ENCODE measurements at regions not wholly inside any gene's neighbourhood (a gene's known extent, or its start where the extent isn't known, plus 50 kb on each side); places are given as distances from the start of the nearest gene placed in this dataset.

GRCh38 chr10:59968705-59969104 lies 62.3 kb upstream of the CCDC6 start:
- Histone ChIP-seq H3K4me1 (ENCODE audit: control insufficient read depth, insufficient read depth, low read length) (0 out of 2 replicates have a peak, but pooled peaks cover 5% of the 10 kb centered on the region), H3K9me3 (replicated peaks; ENCODE audit: control insufficient read depth, insufficient read depth, low read length) (no peaks in the 10 kb centered on the region), H4K20me1 (ENCODE audit: control insufficient read depth, insufficient read depth) (no peaks in the 10 kb centered on the region), H3K79me2 (ENCODE audit: control insufficient read depth, insufficient read depth, low read length) (no peaks in the 10 kb centered on the region), H2AFZ (ENCODE audit: control insufficient read depth, low read depth, low read length) (no peak overlapping the region), H3K36me3 (ENCODE audit: control insufficient read depth in 2 of 2, insufficient read depth in 2 of 2, low read length in 1 of 2) (no peaks in the 10 kb centered on the region), H3K9ac (ENCODE audit: control insufficient read depth, insufficient read depth, low read length) (no peak overlapping the region), H3K4me2 (ENCODE audit: control insufficient read depth, insufficient read depth) (no peak overlapping the region), H3K4me3 (no peak overlapping the region), H3K27ac (ENCODE audit: control insufficient read depth, insufficient read depth) (no peak overlapping the region), H3K27me3 (replicated peaks in 1 of 2; ENCODE audit: control insufficient read depth in 2 of 2, insufficient read depth in 2 of 2, low read length in 1 of 2) (no peaks in the 10 kb centered on the region)
- BruUV-seq (replicated peaks) = no TSS peak
- WGBS (ENCODE audit: insufficient coverage, insufficient replicate concordance, low lambda C conversion rate, missing lambda C conversion rate) = 55% methylated on average over 2 of the region's 2 CpGs
- POLR2A ChIA-PET = no interaction called here
- no peak for DNase-seq (ENCODE audit: low read depth, low spot score)
- no peak for TF ChIP-seq POLR2AphosphoS5 (IDR thresholded peaks at IDR 0.05; ENCODE audit: low read length)
- no peak for TF ChIP-seq CEBPB (IDR thresholded peaks at IDR 0.05; ENCODE audit: borderline replicate concordance in 1 of 2, low read depth in 2 of 2, low read length in 2 of 2)
- no peak for TF ChIP-seq TAF1 (IDR thresholded peaks at IDR 0.05; ENCODE audit: borderline replicate concordance, low read depth, low read length)
- TF ChIP-seq, protein P1, sequence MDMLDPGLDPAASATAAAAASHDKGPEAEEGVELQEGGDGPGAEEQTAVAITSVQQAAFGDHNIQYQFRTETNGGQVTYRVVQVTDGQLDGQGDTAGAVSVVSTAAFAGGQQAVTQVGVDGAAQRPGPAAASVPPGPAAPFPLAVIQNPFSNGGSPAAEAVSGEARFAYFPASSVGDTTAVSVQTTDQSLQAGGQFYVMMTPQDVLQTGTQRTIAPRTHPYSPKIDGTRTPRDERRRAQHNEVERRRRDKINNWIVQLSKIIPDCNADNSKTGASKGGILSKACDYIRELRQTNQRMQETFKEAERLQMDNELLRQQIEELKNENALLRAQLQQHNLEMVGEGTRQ (IDR thresholded peaks at IDR 0.05; ENCODE audit: borderline replicate concordance, low read depth, low read length) = no peak
- no peak for TF ChIP-seq ZBTB11 (CRISPR knock-in tag; IDR thresholded peaks at IDR 0.05)
- no peak for TF ChIP-seq NFXL1 (IDR thresholded peaks at IDR 0.05; ENCODE audit: borderline replicate concordance)
- no peak for TF ChIP-seq RAD51 (IDR thresholded peaks at IDR 0.05)
- TF ChIP-seq, protein P2, sequence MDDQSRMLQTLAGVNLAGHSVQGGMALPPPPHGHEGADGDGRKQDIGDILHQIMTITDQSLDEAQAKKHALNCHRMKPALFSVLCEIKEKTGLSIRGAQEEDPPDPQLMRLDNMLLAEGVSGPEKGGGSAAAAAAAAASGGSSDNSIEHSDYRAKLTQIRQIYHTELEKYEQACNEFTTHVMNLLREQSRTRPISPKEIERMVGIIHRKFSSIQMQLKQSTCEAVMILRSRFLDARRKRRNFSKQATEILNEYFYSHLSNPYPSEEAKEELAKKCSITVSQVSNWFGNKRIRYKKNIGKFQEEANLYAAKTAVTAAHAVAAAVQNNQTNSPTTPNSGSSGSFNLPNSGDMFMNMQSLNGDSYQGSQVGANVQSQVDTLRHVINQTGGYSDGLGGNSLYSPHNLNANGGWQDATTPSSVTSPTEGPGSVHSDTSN (IDR thresholded peaks at IDR 0.05; ENCODE audit: insufficient replicate concordance, low read depth, low read length) = no peak
- TF ChIP-seq JUND (IDR thresholded peaks at IDR 0.05; ENCODE audit: low read depth, low read length) = no peak
- TF ChIP-seq MYB (IDR thresholded peaks at IDR 0.05; ENCODE audit: borderline replicate concordance, low read depth, low read length) = no peak
- TF ChIP-seq TBL1XR1 (IDR thresholded peaks at IDR 0.05; ENCODE audit: low read depth, low read length) = no peak
- RAD21 ChIA-PET (ENCODE audit: unreplicated experiment) = interaction anchor here (1.1 kb wide), 1 partner anchor 103 kb away, joined by 3 read pairs; no protein-coding TSS in a partner anchor
- in situ Hi-C loops (cut with MboI) (no loop called here), intact Hi-C loops (cut with micrococcal nuclease; ENCODE audit: unreplicated experiment) (no loop called here)
- no peak for ATAC-seq
- FAIRE-seq = no peak
- CTCF ChIA-PET = interaction anchor here (2.3 kb wide), 1 partner anchor 103 kb away, joined by 11 read pairs; no protein-coding TSS in a partner anchor
- SMC1A ChIA-PET (ENCODE audit: uncharacterized antibody, unreplicated experiment) = interaction anchor here (0.8 to 1.6 kb wide), 2 partner anchors 11 to 104 kb away, joined by 3 to 4 read pairs; no protein-coding TSS in a partner anchor

All from GM12878 (cell line).